NT2/D1 (cell line): ENCODE measurements at regions not wholly inside any gene's neighbourhood (a gene's known extent, or its start where the extent isn't known, plus 50 kb on each side); places are given as distances from the start of the nearest gene placed in this dataset.

Source experiments
- YY1 ChIP-seq: IDR thresholded peaks from 2 replicates; pipeline ENCODE4 v1.6.1; 2011; ENCODE audit not compliant: insufficient read length, insufficient read depth
- ZNF274 ChIP-seq: IDR thresholded peaks from 2 replicates; pipeline ENCODE4 v1.6.1; 2011; ENCODE audit warnings: mild to moderate bottlenecking, low read depth, low read length

DNA sequence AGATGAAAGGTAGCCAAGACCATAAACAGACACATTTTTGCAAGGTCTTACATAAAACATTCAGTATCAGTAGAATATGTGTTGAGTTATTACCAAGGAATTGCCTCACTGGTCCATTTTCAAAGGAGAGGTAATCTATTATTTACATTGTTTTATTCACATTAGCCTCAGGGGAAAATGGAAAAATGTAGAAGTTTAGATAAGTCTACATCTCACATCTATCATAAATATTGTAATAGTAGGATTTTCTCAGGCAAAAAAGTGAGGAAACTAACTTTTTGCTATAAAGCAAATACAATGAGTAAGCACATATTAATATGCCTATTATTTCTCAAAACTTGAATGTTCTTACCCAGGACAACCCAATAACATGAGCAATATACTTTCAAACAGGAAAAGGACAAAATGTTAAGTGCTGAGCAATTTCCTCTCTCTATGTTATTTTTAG, 184.6 kb upstream of the AGTR1 start:
- TF ChIP-seq YY1 (no peak), ZNF274 (no peak)
